GM12878 (cell line): ENCODE measurements at regions not wholly inside any gene's neighbourhood (a gene's known extent, or its start where the extent isn't known, plus 50 kb on each side); places are given as distances from the start of the nearest gene placed in this dataset.

ENCODE experiments used
- ATAC-seq: fragments of 200-7000 bp; cut with Tn5 transposase; 3 replicates; pipeline ENCODE4 v1.9.1; 2020; ENCODE audit warnings: mild to moderate bottlenecking, moderate library complexity
- BruUV-seq: library from RNA; stranded (reverse); fragments of 400-500 nt; replicated peaks from 2 replicates; lab custom pipeline; 2021; lab: Mats Ljungman, UMichigan
- CTCF ChIA-PET: fragments of 300-600 bp; sonication (Branson Sonifier 250); formaldehyde crosslinking; extraction: SDS; loops from one replicate; lab custom pipeline; 2021; ENCODE audit warnings: inconsistent platforms; lab: Yijun Ruan, JAX
- POLR2A ChIA-PET: fragments of 350-600 bp; formaldehyde crosslinking; extraction: SDS; loops from one replicate; lab custom pipeline; 2021; ENCODE audit warnings: inconsistent platforms; lab: Charles Lee
- RAD21 ChIA-PET: fragments of 300-600 bp; sonication (Branson Sonifier 250); formaldehyde crosslinking; loops from one replicate; lab custom pipeline; 2023; ENCODE audit warnings: antibody characterized with exemption; ENCODE audit not compliant: unreplicated experiment; lab: Charles Lee
- SMC1A ChIA-PET: fragments of 300-600 bp; sonication (Branson Sonifier 250); formaldehyde crosslinking; loops from one replicate; lab custom pipeline; 2023; ENCODE audit not compliant: unreplicated experiment, uncharacterized antibody; lab: Charles Lee
- DNase-seq: peaks from one replicate; pipeline ENCODE4 v3.0.0-alpha.2; 2011; ENCODE audit warnings: low read depth, low spot score
- FAIRE-seq: peaks from 3 replicates; lab custom pipeline; 2011; peaks lifted over from hg19 to GRCh38; lab: Jason Lieb, UNC
- H2AFZ ChIP-seq: 2 replicates; pipeline ENCODE4 v1.6.0; 2011; ENCODE audit warnings: low read depth, low read length, control low read depth; ENCODE audit not compliant: control insufficient read depth
- H3K27ac ChIP-seq: 2 replicates; pipeline ENCODE4 v1.5.1; 2011; ENCODE audit warnings: control low read depth; ENCODE audit not compliant: control insufficient read depth, insufficient read depth
- H3K27me3 ChIP-seq, 2 experiments: replicated peaks in 1 of 2; 2 replicates each; pipeline versions ENCODE4 v1.6.0 to v1.6.1; 2011; ENCODE audit warnings: low read length in 1 of 2; ENCODE audit not compliant: control insufficient read depth in 2 of 2, insufficient read depth in 2 of 2
- H3K36me3 ChIP-seq, 2 experiments: 2 replicates each; pipeline ENCODE4 v1.5.1; 2011; ENCODE audit warnings: low read length in 1 of 2; ENCODE audit not compliant: control insufficient read depth in 2 of 2, insufficient read depth in 2 of 2
- H3K4me1 ChIP-seq: 2 replicates; pipeline ENCODE4 v1.6.1; 2011; ENCODE audit warnings: mild to moderate bottlenecking, low read length, moderate library complexity, mixed read lengths; ENCODE audit not compliant: control insufficient read depth, insufficient read depth
- H3K4me2 ChIP-seq: 2 replicates; pipeline ENCODE4 v1.6.0; 2011; ENCODE audit warnings: control low read depth; ENCODE audit not compliant: control insufficient read depth, insufficient read depth
- H3K4me3 ChIP-seq: fragments of 200-600 bp; sonication (generic); 2 replicates; pipeline ENCODE4 v1.5.1; 2016
- H3K79me2 ChIP-seq: 2 replicates; pipeline ENCODE4 v1.6.0; 2011; ENCODE audit warnings: low read length; ENCODE audit not compliant: control insufficient read depth, insufficient read depth
- H3K9ac ChIP-seq: 2 replicates; pipeline ENCODE4 v1.8.0; 2011; ENCODE audit warnings: low read length, control low read depth, mixed read lengths; ENCODE audit not compliant: control insufficient read depth, insufficient read depth
- H3K9me3 ChIP-seq: replicated peaks from 3 replicates; pipeline ENCODE4 v1.5.1; 2011; ENCODE audit warnings: mild to moderate bottlenecking, low read length; ENCODE audit not compliant: control insufficient read depth, insufficient read depth
- H4K20me1 ChIP-seq: 2 replicates; pipeline ENCODE4 v1.6.0; 2011; ENCODE audit not compliant: control insufficient read depth, insufficient read depth
- CEBPB ChIP-seq, 2 experiments: fragments of 150-350 bp in 1 of 2; IDR thresholded peaks; 2 replicates each; pipeline ENCODE4 v1.6.1; 2012 to 2014; ENCODE audit warnings: low read depth in 2 of 2, low read length in 2 of 2, borderline replicate concordance in 1 of 2, inconsistent platforms in 1 of 2
- IRF4 ChIP-seq: IDR thresholded peaks from 2 replicates; pipeline ENCODE4 v1.6.1; 2011; ENCODE audit warnings: low read depth, low read length
- JUNB ChIP-seq: IDR thresholded peaks from 2 replicates; pipeline ENCODE4 v1.6.1; 2016; ENCODE audit warnings: antibody characterized with exemption, mild to moderate bottlenecking
- MEF2B ChIP-seq: fragments of 450-650 bp; IDR thresholded peaks from 2 replicates; pipeline ENCODE4 v1.6.1; 2018; ENCODE audit warnings: mild to moderate bottlenecking, moderate library complexity; ENCODE audit not compliant: partially characterized antibody, poor library complexity, severe bottlenecking
- NR2C1 ChIP-seq: fragments of 450-650 bp; IDR thresholded peaks from 2 replicates; pipeline ENCODE4 v1.6.1; 2017; ENCODE audit warnings: antibody characterized with exemption, mild to moderate bottlenecking, moderate library complexity
- SP1 ChIP-seq: IDR thresholded peaks from one replicate; pipeline ENCODE4 v1.6.1; 2011; ENCODE audit warnings: low read depth, low read length
- SPI1 ChIP-seq: IDR thresholded peaks from 2 replicates; pipeline ENCODE4 v1.6.1; 2011; ENCODE audit warnings: low read depth, mild to moderate bottlenecking, low read length, moderate library complexity, borderline replicate concordance; ENCODE audit not compliant: insufficient read depth
- SUZ12 ChIP-seq: fragments of 200-600 bp; sonication (generic); IDR thresholded peaks from one replicate; pipeline ENCODE4 v1.6.1; 2018; ENCODE audit warnings: antibody characterized with exemption, mild to moderate bottlenecking; ENCODE audit not compliant: unreplicated experiment
- ZNF24 ChIP-seq: fragments of 450-650 bp; IDR thresholded peaks from 2 replicates; pipeline ENCODE4 v1.6.1; 2017; ENCODE audit warnings: antibody characterized with exemption, mild to moderate bottlenecking
- WGBS: methylation state at CpG from one replicate; pipeline ENCODE4 v1.1.6; 2016; ENCODE audit warnings: low lambda C conversion rate; ENCODE audit not compliant: insufficient replicate concordance, insufficient coverage; ENCODE audit errors: missing lambda C conversion rate; 5-methylcytosine and 5-hydroxymethylcytosine counted together
- in situ Hi-C: fragments of 300-500 bp; cut with MboI; formaldehyde crosslinking; loops from 9 replicates; pipeline ENCODE4 v1.14.3; 2018; ENCODE audit warnings: mixed read lengths
- intact Hi-C: fragments of 100-400 bp; cut with micrococcal nuclease; formaldehyde crosslinking; loops from one replicate; pipeline ENCODE4 v1.14.2; 2022; ENCODE audit not compliant: unreplicated experiment
- TF ChIP-seq, protein P1 (sequence below): fragments of 150-350 bp; IDR thresholded peaks from 2 replicates; pipeline ENCODE4 v1.6.1; 2014; ENCODE audit warnings: mild to moderate bottlenecking, low read depth, low read length
- TF ChIP-seq, protein P2 (sequence below): IDR thresholded peaks from 2 replicates; pipeline ENCODE4 v1.6.1; 2012; ENCODE audit warnings: low read depth, low read length, improper control_type of control experiment

DNA sequence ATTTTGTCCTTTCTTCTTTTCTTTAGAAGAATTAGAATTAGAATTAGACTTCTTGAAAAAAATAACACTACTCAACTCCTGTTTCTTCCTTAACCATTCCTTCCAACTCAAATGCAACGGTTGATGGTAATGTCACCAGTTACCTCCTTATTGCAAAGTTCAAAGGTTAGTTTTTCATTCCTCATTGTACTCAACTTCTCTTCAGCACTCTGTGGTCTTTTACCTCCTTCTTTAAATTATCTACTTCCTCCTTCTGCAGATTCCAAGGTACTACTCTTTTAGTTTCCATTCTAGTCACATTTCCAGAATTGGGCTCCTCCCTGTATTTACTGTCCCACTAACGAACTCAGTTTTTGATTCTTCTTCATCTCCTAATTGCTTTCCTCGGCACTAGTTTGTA lies 700.7 kb downstream of the SATB2 start:
- in situ Hi-C loops: no loop called here

DNA sequence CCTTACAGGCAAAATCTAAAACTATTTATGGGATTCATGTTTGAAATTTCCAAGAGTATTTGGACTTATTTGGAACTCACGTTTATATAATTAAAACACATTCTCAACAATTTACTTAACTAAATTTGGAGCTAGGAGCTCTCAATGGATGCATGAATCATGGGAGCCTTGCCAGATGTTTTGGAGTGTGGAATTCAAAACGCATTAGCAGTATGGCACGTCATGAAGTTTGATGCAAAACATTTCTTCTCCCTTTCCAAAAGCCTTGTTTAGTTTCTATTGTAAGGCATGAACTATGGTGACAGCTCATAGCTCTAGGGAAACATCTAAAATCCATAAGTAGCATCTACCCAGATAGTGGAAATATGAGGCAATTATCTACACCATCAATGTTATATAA lies 701.6 kb downstream of the SATB2 start:
- Histone ChIP-seq H3K4me2 (no peak overlapping the region), H2AFZ (no peak overlapping the region), H3K4me1 (no peaks in the 10 kb centered on the region), H3K79me2 (no peaks in the 10 kb centered on the region), H3K27me3 (no peaks in the 10 kb centered on the region), H3K9ac (no peak overlapping the region), H3K4me3 (no peak overlapping the region), H3K27ac (no peak overlapping the region), H3K9me3 (no peaks in the 10 kb centered on the region), H4K20me1 (no peaks in the 10 kb centered on the region), H3K36me3 (no peaks in the 10 kb centered on the region)
- WGBS: 2% methylated on average over 3 of the region's 3 CpGs
- SMC1A ChIA-PET: interaction anchor here (0.8 to 1.8 kb wide), 10 partner anchors 9 to 98 kb away, joined by 3 to 5 read pairs (median 4); no protein-coding TSS in a partner anchor
- no peak for DNase-seq
- intact Hi-C loops: no loop called here
- RAD21 ChIA-PET: interaction anchor here (1.1 to 1.9 kb wide), 2 partner anchors 12 to 19 kb away, joined by 4 to 5 read pairs; no protein-coding TSS in a partner anchor
- no TSS peak for BruUV-seq
- POLR2A ChIA-PET: interaction anchor here (1.2 to 1.6 kb wide), 3 partner anchors 9 to 27 kb away, joined by 3 read pairs; no protein-coding TSS in a partner anchor
- CTCF ChIA-PET: interaction anchor here (0.9 to 2.0 kb wide), 4 partner anchors 11 to 95 kb away, joined by 3 to 7 read pairs (median 3); no protein-coding TSS in a partner anchor
- in situ Hi-C loops: no loop called here
- ATAC-seq: no peak
- no peak for FAIRE-seq
- no peak for TF ChIP-seq IRF4
- TF ChIP-seq, protein P1, sequence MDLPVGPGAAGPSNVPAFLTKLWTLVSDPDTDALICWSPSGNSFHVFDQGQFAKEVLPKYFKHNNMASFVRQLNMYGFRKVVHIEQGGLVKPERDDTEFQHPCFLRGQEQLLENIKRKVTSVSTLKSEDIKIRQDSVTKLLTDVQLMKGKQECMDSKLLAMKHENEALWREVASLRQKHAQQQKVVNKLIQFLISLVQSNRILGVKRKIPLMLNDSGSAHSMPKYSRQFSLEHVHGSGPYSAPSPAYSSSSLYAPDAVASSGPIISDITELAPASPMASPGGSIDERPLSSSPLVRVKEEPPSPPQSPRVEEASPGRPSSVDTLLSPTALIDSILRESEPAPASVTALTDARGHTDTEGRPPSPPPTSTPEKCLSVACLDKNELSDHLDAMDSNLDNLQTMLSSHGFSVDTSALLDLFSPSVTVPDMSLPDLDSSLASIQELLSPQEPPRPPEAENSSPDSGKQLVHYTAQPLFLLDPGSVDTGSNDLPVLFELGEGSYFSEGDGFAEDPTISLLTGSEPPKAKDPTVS: no peak
- TF ChIP-seq, protein P2, sequence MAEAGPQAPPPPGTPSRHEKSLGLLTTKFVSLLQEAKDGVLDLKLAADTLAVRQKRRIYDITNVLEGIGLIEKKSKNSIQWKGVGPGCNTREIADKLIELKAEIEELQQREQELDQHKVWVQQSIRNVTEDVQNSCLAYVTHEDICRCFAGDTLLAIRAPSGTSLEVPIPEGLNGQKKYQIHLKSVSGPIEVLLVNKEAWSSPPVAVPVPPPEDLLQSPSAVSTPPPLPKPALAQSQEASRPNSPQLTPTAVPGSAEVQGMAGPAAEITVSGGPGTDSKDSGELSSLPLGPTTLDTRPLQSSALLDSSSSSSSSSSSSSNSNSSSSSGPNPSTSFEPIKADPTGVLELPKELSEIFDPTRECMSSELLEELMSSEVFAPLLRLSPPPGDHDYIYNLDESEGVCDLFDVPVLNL: no peak
- no peak for TF ChIP-seq SP1
- no peak for TF ChIP-seq NR2C1
- no peak for TF ChIP-seq CEBPB (IDR thresholded peaks at IDR 0.05; ENCODE audit: borderline replicate concordance in 1 of 2, low read depth in 2 of 2, low read length in 2 of 2)
- TF ChIP-seq JUNB: no peak
- no peak for TF ChIP-seq MEF2B
- no peak for TF ChIP-seq SPI1
- TF ChIP-seq SUZ12: no peak

More for the DNA sequence above, 700.7 kb downstream of the SATB2 start:
- FAIRE-seq (no peak), ATAC-seq (peak; percentile 28), DNase-seq (no peak)
- ChIA-PET RAD21 (no interaction called here), SMC1A (interaction anchor here (1.8 kb wide), 1 partner anchor 37 kb away, joined by 4 read pairs; no protein-coding TSS in a partner anchor), POLR2A (no interaction called here), CTCF (interaction anchor here (2.0 kb wide), 1 partner anchor 12 kb away, joined by 7 read pairs; no protein-coding TSS in a partner anchor)
- TF ChIP-seq NR2C1 (peak; percentile 20; the same call in 1 of the 2 replicates), ZNF24 (no peak)
- Histone ChIP-seq H2AFZ (no peak overlapping the region), H3K9ac (no peak overlapping the region), H3K79me2 (no peaks in the 10 kb centered on the region), H3K27me3 (no peaks in the 10 kb centered on the region), H4K20me1 (no peaks in the 10 kb centered on the region), H3K36me3 (no peaks in the 10 kb centered on the region), H3K4me2 (no peak overlapping the region), H3K27ac (no peak overlapping the region), H3K9me3 (no peaks in the 10 kb centered on the region), H3K4me3 (no peak overlapping the region), H3K4me1 (no peaks in the 10 kb centered on the region)
- BruUV-seq: no TSS peak
- WGBS: 5% methylated on average over 3 of the region's 3 CpGs
- intact Hi-C loops: no loop called here
